ENCODE measurements at regions not wholly inside any gene's neighbourhood (a gene's known extent, or its start where the extent isn't known, plus 50 kb on each side); places are given as distances from the start of the nearest gene placed in this dataset.

GRCh38 chr16:5906351-5906750, 808.8 kb upstream of the EEF2KMT start:
- ChIA-PET CTCF (no interaction called here), POLR2A (no interaction called here)
- no peak for DNase-seq
- no peak overlapping the region for H3K4me3 ChIP-seq (ENCODE audit: low read length)
- no peaks in the 10 kb centered on the region for H3K9me3 ChIP-seq (ENCODE audit: low read length)
- H3K27ac ChIP-seq (ENCODE audit: low read depth, low read length), result no peak overlapping the region
- Mint-ChIP-seq H3K9me3 (peaks cover 0 to 13% (median 11%) of the 10 kb centered on the region in 5 donors), H3K36me3 (no peaks in the 10 kb centered on the region), H3K4me1 (no peaks in the 10 kb centered on the region), H3K27me3 (no peaks in the 10 kb centered on the region), H3K4me3 (no peak overlapping the region), H3K27ac (no peak overlapping the region)
- no peaks in the 10 kb centered on the region for H3K36me3 ChIP-seq (ENCODE audit: insufficient read depth, low read length)
- H3K4me1 ChIP-seq (ENCODE audit: insufficient read depth, low read length), result no peaks in the 10 kb centered on the region
- H3K27me3 ChIP-seq (ENCODE audit: insufficient read depth, low read length, poor library complexity, severe bottlenecking), result no peaks in the 10 kb centered on the region

GRCh38 chr16:5905935-5906334, 808.3 kb upstream of the EEF2KMT start:
- Histone ChIP-seq H3K27ac (ENCODE audit: low read depth, low read length) (no peak overlapping the region), H3K4me1 (ENCODE audit: insufficient read depth, low read length) (no peaks in the 10 kb centered on the region), H3K36me3 (ENCODE audit: insufficient read depth, low read length) (no peaks in the 10 kb centered on the region), H3K9me3 (ENCODE audit: low read length) (no peaks in the 10 kb centered on the region), H3K4me3 (ENCODE audit: low read length) (no peak overlapping the region), H3K27me3 (ENCODE audit: insufficient read depth, low read length, poor library complexity, severe bottlenecking) (no peaks in the 10 kb centered on the region)
- H3K27ac Mint-ChIP-seq, result no peak overlapping the region
- H3K36me3 Mint-ChIP-seq, result no peaks in the 10 kb centered on the region
- ChIA-PET POLR2A (no interaction called here), CTCF (no interaction called here)
- H3K27me3 Mint-ChIP-seq, result no peaks in the 10 kb centered on the region
- no peak overlapping the region for H3K4me3 Mint-ChIP-seq
- H3K9me3 Mint-ChIP-seq, result peaks cover 0 to 12% (median 11%) of the 10 kb centered on the region in 5 donors
- no peaks in the 10 kb centered on the region for H3K4me1 Mint-ChIP-seq
- DNase-seq, result no peak

- Histone ChIP-seq H3K9me3 (ENCODE audit: low read length) (no peaks in the 10 kb centered on the region), H3K36me3 (ENCODE audit: insufficient read depth, low read length) (no peaks in the 10 kb centered on the region), H3K4me1 (ENCODE audit: insufficient read depth, low read length) (no peaks in the 10 kb centered on the region), H3K27me3 (ENCODE audit: insufficient read depth, low read length, poor library complexity, severe bottlenecking) (no peaks in the 10 kb centered on the region), H3K4me3 (ENCODE audit: low read length) (no peak overlapping the region), H3K27ac (ENCODE audit: low read depth, low read length) (no peak overlapping the region)
- ChIA-PET POLR2A (no interaction called here), CTCF (no interaction called here)
- Mint-ChIP-seq H3K27me3 (no peaks in the 10 kb centered on the region), H3K36me3 (no peaks in the 10 kb centered on the region), H3K4me3 (no peak overlapping the region), H3K9me3 (peaks cover 0 to 26% (median 15%) of the 10 kb centered on the region in 5 donors), H3K4me1 (no peaks in the 10 kb centered on the region), H3K27ac (no peak overlapping the region)
- DNase-seq, result no peak
Observed at GRCh38 chr16:5903832-5904231, 806.2 kb upstream of the EEF2KMT start.

DNA sequence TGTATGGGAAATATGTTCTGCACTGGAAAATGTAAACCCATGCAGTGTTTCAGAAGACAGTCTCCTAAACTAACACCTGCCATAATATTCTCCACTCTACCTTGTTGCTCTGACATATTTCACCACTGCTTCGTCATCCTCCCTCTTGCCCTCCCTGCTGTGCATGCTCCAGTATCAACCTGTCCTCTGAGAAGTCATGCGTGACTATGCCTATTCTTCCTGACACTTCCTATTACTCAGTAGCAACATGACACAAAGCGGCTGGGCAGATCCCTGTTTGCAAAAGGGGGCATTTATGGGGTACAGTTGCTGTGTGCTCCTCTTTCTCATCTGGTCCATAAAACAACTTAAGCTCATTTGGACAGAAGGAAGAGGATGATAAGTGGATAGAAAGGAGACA, 805.6 kb upstream of the EEF2KMT start:
- Histone ChIP-seq H3K4me1 (ENCODE audit: insufficient read depth, low read length) (no peaks in the 10 kb centered on the region), H3K4me3 (ENCODE audit: low read length) (no peak overlapping the region), H3K27me3 (ENCODE audit: insufficient read depth, low read length, poor library complexity, severe bottlenecking) (no peaks in the 10 kb centered on the region), H3K9me3 (ENCODE audit: low read length) (no peaks in the 10 kb centered on the region), H3K36me3 (ENCODE audit: insufficient read depth, low read length) (no peaks in the 10 kb centered on the region), H3K27ac (ENCODE audit: low read depth, low read length) (no peak overlapping the region)
- ChIA-PET POLR2A (no interaction called here), CTCF (no interaction called here)
- no peak overlapping the region for H3K4me3 Mint-ChIP-seq
- no peaks in the 10 kb centered on the region for H3K27me3 Mint-ChIP-seq
- DNase-seq, result no peak
- H3K4me1 Mint-ChIP-seq, result no peaks in the 10 kb centered on the region
- H3K9me3 Mint-ChIP-seq, result peaks cover 0 to 26% (median 17%) of the 10 kb centered on the region in 5 donors
- H3K27ac Mint-ChIP-seq, result no peak overlapping the region
- H3K36me3 Mint-ChIP-seq, result no peaks in the 10 kb centered on the region

- Mint-ChIP-seq H3K27ac (no peak overlapping the region), H3K4me1 (no peaks in the 10 kb centered on the region), H3K27me3 (no peaks in the 10 kb centered on the region), H3K36me3 (no peaks in the 10 kb centered on the region), H3K4me3 (no peak overlapping the region), H3K9me3 (peaks cover 4 to 26% (median 17%) of the 10 kb centered on the region in 5 donors)
- H3K36me3 ChIP-seq (ENCODE audit: insufficient read depth, low read length), result no peaks in the 10 kb centered on the region
- DNase-seq, result no peak
- H3K4me3 ChIP-seq (ENCODE audit: low read length), result no peak overlapping the region
- ChIA-PET CTCF (no interaction called here), POLR2A (no interaction called here)
- H3K4me1 ChIP-seq (ENCODE audit: insufficient read depth, low read length), result no peaks in the 10 kb centered on the region
- no peak overlapping the region for H3K27ac ChIP-seq (ENCODE audit: low read depth, low read length)
- no peaks in the 10 kb centered on the region for H3K9me3 ChIP-seq (ENCODE audit: low read length)
- H3K27me3 ChIP-seq (ENCODE audit: insufficient read depth, low read length, poor library complexity, severe bottlenecking), result no peaks in the 10 kb centered on the region
Observed at GRCh38 chr16:5900046-5900445, 802.5 kb upstream of the EEF2KMT start.

GRCh38 chr16:5895976-5896375, 798.4 kb upstream of the EEF2KMT start:
- CTCF ChIA-PET, result no interaction called here
- Histone ChIP-seq H3K36me3 (ENCODE audit: insufficient read depth, low read length) (no peaks in the 10 kb centered on the region), H3K9me3 (ENCODE audit: low read length) (no peaks in the 10 kb centered on the region), H3K27me3 (ENCODE audit: insufficient read depth, low read length, poor library complexity, severe bottlenecking) (no peaks in the 10 kb centered on the region), H3K27ac (ENCODE audit: low read depth, low read length) (no peak overlapping the region), H3K4me3 (ENCODE audit: low read length) (no peak overlapping the region), H3K4me1 (ENCODE audit: insufficient read depth, low read length) (no peaks in the 10 kb centered on the region)
- Mint-ChIP-seq H3K27me3 (no peaks in the 10 kb centered on the region), H3K36me3 (peaks cover 0 to 2% (median 0%) of the 10 kb centered on the region in 3 donors), H3K27ac (no peak overlapping the region), H3K4me1 (no peaks in the 10 kb centered on the region), H3K9me3 (peaks cover 12 to 25% (median 15%) of the 10 kb centered on the region in 5 donors), H3K4me3 (no peak overlapping the region)
- POLR2A ChIA-PET, result no interaction called here
- no peak for DNase-seq

- Mint-ChIP-seq H3K4me3 (no peak overlapping the region), H3K36me3 (peaks cover 0 to 2% (median 0%) of the 10 kb centered on the region in 3 donors), H3K4me1 (no peaks in the 10 kb centered on the region), H3K27ac (no peak overlapping the region), H3K9me3 (peaks cover 11 to 25% (median 15%) of the 10 kb centered on the region in 5 donors), H3K27me3 (no peaks in the 10 kb centered on the region)
- no peaks in the 10 kb centered on the region for H3K4me1 ChIP-seq (ENCODE audit: insufficient read depth, low read length)
- no peaks in the 10 kb centered on the region for H3K27me3 ChIP-seq (ENCODE audit: insufficient read depth, low read length, poor library complexity, severe bottlenecking)
- ChIA-PET CTCF (no interaction called here), POLR2A (no interaction called here)
- H3K27ac ChIP-seq (ENCODE audit: low read depth, low read length), result no peak overlapping the region
- H3K36me3 ChIP-seq (ENCODE audit: insufficient read depth, low read length), result no peaks in the 10 kb centered on the region
- H3K9me3 ChIP-seq (ENCODE audit: low read length), result no peaks in the 10 kb centered on the region
- no peak overlapping the region for H3K4me3 ChIP-seq (ENCODE audit: low read length)
- DNase-seq, result no peak
Observed at GRCh38 chr16:5895137-5895536, 797.5 kb upstream of the EEF2KMT start.

DNA sequence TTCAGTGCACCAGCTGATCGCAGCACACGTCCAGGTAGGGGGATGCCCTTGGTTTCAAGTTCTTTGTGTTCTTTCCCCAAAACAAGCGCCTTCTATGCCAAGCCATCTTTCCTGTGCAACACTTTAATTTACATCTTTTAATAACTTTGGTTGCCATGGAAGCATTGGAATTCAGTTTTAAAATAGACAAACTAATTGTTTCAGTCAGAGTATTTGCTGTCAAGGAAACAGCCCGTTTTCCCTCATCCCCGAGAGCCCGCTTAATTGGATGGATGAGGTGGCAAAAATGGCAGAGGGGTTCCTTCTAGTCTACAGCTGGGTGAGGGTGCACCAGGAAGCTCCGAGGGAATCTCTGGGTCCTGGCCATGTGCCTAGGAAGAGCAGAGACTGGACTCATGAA, 793.7 kb upstream of the EEF2KMT start:
- H3K4me3 Mint-ChIP-seq, result no peak overlapping the region
- no peak overlapping the region for H3K27ac Mint-ChIP-seq
- ChIA-PET POLR2A (no interaction called here), CTCF (no interaction called here)
- H3K9me3 ChIP-seq (ENCODE audit: low read length), result no peaks in the 10 kb centered on the region
- H3K27me3 Mint-ChIP-seq, result peaks cover 0 to 3% of the 10 kb centered on the region in 2 donors
- no peaks in the 10 kb centered on the region for H3K27me3 ChIP-seq (ENCODE audit: insufficient read depth, low read length, poor library complexity, severe bottlenecking)
- H3K4me3 ChIP-seq (ENCODE audit: low read length), result no peak overlapping the region
- H3K4me1 ChIP-seq (ENCODE audit: insufficient read depth, low read length), result no peaks in the 10 kb centered on the region
- H3K36me3 ChIP-seq (ENCODE audit: insufficient read depth, low read length), result no peaks in the 10 kb centered on the region
- peaks cover 5 to 15% (median 15%) of the 10 kb centered on the region in 5 donors for H3K9me3 Mint-ChIP-seq
- no peaks in the 10 kb centered on the region for H3K4me1 Mint-ChIP-seq
- peaks cover 0 to 2% (median 0%) of the 10 kb centered on the region in 3 donors for H3K36me3 Mint-ChIP-seq
- no peak for DNase-seq
- H3K27ac ChIP-seq (ENCODE audit: low read depth, low read length), result no peak overlapping the region

GRCh38 chr16:5885521-5885920, 787.9 kb upstream of the EEF2KMT start:
- POLR2A ChIA-PET, result no interaction called here
- H3K27me3 Mint-ChIP-seq, result peaks cover 0 to 3% of the 10 kb centered on the region in 2 donors
- H3K36me3 Mint-ChIP-seq, result no peaks in the 10 kb centered on the region

More at GRCh38 chr16:5885521-5885920, 787.9 kb upstream of the EEF2KMT start:
- Mint-ChIP-seq H3K4me3 (no peak overlapping the region), H3K9me3 (peaks cover under 1 to 20% (median 5%) of the 10 kb centered on the region in 5 donors), H3K27ac (no peak overlapping the region), H3K4me1 (no peaks in the 10 kb centered on the region)
- H3K36me3 ChIP-seq (ENCODE audit: insufficient read depth, low read length), result no peaks in the 10 kb centered on the region
- CTCF ChIA-PET, result no interaction called here
- no peak for DNase-seq
- H3K4me1 ChIP-seq (ENCODE audit: insufficient read depth, low read length), result no peaks in the 10 kb centered on the region
- no peak overlapping the region for H3K27ac ChIP-seq (ENCODE audit: low read depth, low read length)
- H3K27me3 ChIP-seq (ENCODE audit: insufficient read depth, low read length, poor library complexity, severe bottlenecking), result no peaks in the 10 kb centered on the region
- no peak overlapping the region for H3K4me3 ChIP-seq (ENCODE audit: low read length)
- no peaks in the 10 kb centered on the region for H3K9me3 ChIP-seq (ENCODE audit: low read length)
